ENCODE measurements at regions not wholly inside any gene's neighbourhood (a gene's known extent, or its start where the extent isn't known, plus 50 kb on each side); places are given as distances from the start of the nearest gene placed in this dataset.
A peak's percentile ranks its signal among the peaks of the same experiment; 100 is the strongest.

GRCh38 chr20:7240490-7240889 lies 473.0 kb downstream of the BMP2 start:
- DNase-seq (ENCODE audit: low read depth in 1 of 2, low spot score in 1 of 2): no peak

- DNase-seq (ENCODE audit: low read depth in 1 of 2, low spot score in 1 of 2): no peak
Measured at GRCh38 chr20:7248281-7249201, 481.1 kb downstream of the BMP2 start.

- no peak for DNase-seq (ENCODE audit: low read depth in 1 of 2, low spot score in 1 of 2)
Measured at GRCh38 chr20:7250337-7250736, 482.9 kb downstream of the BMP2 start.

- DNase-seq (ENCODE audit: low read depth in 1 of 2, low spot score in 1 of 2): no peak
Measured at GRCh38 chr20:7257099-7257498, 489.6 kb downstream of the BMP2 start.

- DNase-seq (ENCODE audit: low read depth in 1 of 2, low spot score in 1 of 2): no peak
Measured at GRCh38 chr20:7257692-7258466, 490.4 kb downstream of the BMP2 start.

GRCh38 chr20:7262803-7263202 lies 495.3 kb downstream of the BMP2 start:
- no peak for DNase-seq (ENCODE audit: low read depth in 1 of 2, low spot score in 1 of 2)

GRCh38 chr20:7264137-7264536 lies 496.7 kb downstream of the BMP2 start:
- DNase-seq (ENCODE audit: low read depth in 1 of 2, low spot score in 1 of 2): no peak

- DNase-seq (ENCODE audit: low read depth in 1 of 2, low spot score in 1 of 2): no peak
Measured at GRCh38 chr20:7269452-7269851, 502.0 kb downstream of the BMP2 start.

GRCh38 chr20:7272512-7272911 lies 505.0 kb downstream of the BMP2 start:
- DNase-seq (ENCODE audit: low read depth in 1 of 2, low spot score in 1 of 2): no peak

- no peak for DNase-seq (ENCODE audit: low read depth in 1 of 2, low spot score in 1 of 2)
Measured at GRCh38 chr20:7274870-7275269, 507.4 kb downstream of the BMP2 start.

- DNase-seq (ENCODE audit: low read depth in 1 of 2, low spot score in 1 of 2): no peak
Measured at GRCh38 chr20:7275645-7276237, 508.3 kb downstream of the BMP2 start.

- DNase-seq (ENCODE audit: low read depth in 1 of 2, low spot score in 1 of 2): peak in 1 of 2 donors; percentile 7
Measured at GRCh38 chr20:7285918-7286556, 518.6 kb downstream of the BMP2 start.

GRCh38 chr20:7291323-7291943 lies 523.9 kb downstream of the BMP2 start:
- DNase-seq (ENCODE audit: low read depth in 1 of 2, low spot score in 1 of 2): no peak

GRCh38 chr20:7291946-7292345 lies 524.5 kb downstream of the BMP2 start:
- no peak for DNase-seq (ENCODE audit: low read depth in 1 of 2, low spot score in 1 of 2)

- no peak for DNase-seq (ENCODE audit: low read depth in 1 of 2, low spot score in 1 of 2)
Measured at GRCh38 chr20:7294816-7295360, 527.4 kb downstream of the BMP2 start.

- no peak for DNase-seq (ENCODE audit: low read depth in 1 of 2, low spot score in 1 of 2)
Measured at GRCh38 chr20:7301807-7302206, 534.3 kb downstream of the BMP2 start.

GRCh38 chr20:7302250-7302649 lies 534.8 kb downstream of the BMP2 start:
- no peak for DNase-seq (ENCODE audit: low read depth in 1 of 2, low spot score in 1 of 2)

GRCh38 chr20:7305976-7306375 lies 538.5 kb downstream of the BMP2 start:
- DNase-seq (ENCODE audit: low read depth in 1 of 2, low spot score in 1 of 2): no peak

GRCh38 chr20:7308163-7308562 lies 540.7 kb downstream of the BMP2 start:
- DNase-seq (ENCODE audit: low read depth in 1 of 2, low spot score in 1 of 2): no peak

GRCh38 chr20:7313047-7313446 lies 545.6 kb downstream of the BMP2 start:
- DNase-seq (ENCODE audit: low read depth in 1 of 2, low spot score in 1 of 2): no peak

GRCh38 chr20:7323957-7324356 lies 556.5 kb downstream of the BMP2 start:
- no peak for DNase-seq (ENCODE audit: low read depth in 1 of 2, low spot score in 1 of 2)
